Lung (tissue), 11 donors: ENCODE measurements at regions not wholly inside any gene's neighbourhood (a gene's known extent, or its start where the extent isn't known, plus 50 kb on each side); places are given as distances from the start of the nearest gene placed in this dataset.

Source experiments
- ATAC-seq: fragments of 200-7000 bp; cut with Tn5 transposase; one replicate; pipeline ENCODE4 v1.9.1; 2020; ENCODE audit warnings: moderate number of reproducible peaks; ENCODE audit not compliant: insufficient read depth, low FRiP score
- DNase-seq, 3 donors: peaks; one replicate each; pipeline ENCODE4 v3.0.0-alpha.2; 2013 to 2017
- H3K27ac ChIP-seq, 2 donors: one replicate each; pipeline ENCODE4 v1.5.1; 2013; ENCODE audit warnings: mild to moderate bottlenecking in 2 of 2, moderate library complexity in 2 of 2, control low read depth in 1 of 2, inconsistent platforms in 1 of 2, low read depth in 1 of 2, low read length in 1 of 2
- H3K27me3 ChIP-seq, 3 donors: one replicate each; pipeline ENCODE4 v1.5.1; 2013; ENCODE audit warnings: low read length in 2 of 3; ENCODE audit not compliant: control insufficient read depth in 3 of 3, insufficient read depth in 3 of 3
- H3K36me3 ChIP-seq, 4 donors: one replicate each; pipeline ENCODE4 v1.5.1; 2013; ENCODE audit warnings: low read length in 4 of 4, mild to moderate bottlenecking in 1 of 4, moderate library complexity in 1 of 4; ENCODE audit not compliant: control insufficient read depth in 4 of 4, insufficient read depth in 4 of 4
- H3K4me1 ChIP-seq, 5 donors: one replicate each; pipeline ENCODE4 v1.5.1; 2013; ENCODE audit warnings: low read length in 5 of 5, mild to moderate bottlenecking in 2 of 5, moderate library complexity in 1 of 5; ENCODE audit not compliant: control insufficient read depth in 5 of 5, insufficient read depth in 5 of 5
- H3K4me3 ChIP-seq: one replicate; pipeline ENCODE4 v1.5.1; 2013; ENCODE audit warnings: mild to moderate bottlenecking, control low read depth, moderate library complexity
- H3K9ac ChIP-seq, 2 donors: one replicate each; pipeline ENCODE4 v1.5.1; 2013; ENCODE audit warnings: low read length in 2 of 2, control low read depth in 1 of 2; ENCODE audit not compliant: insufficient read depth in 1 of 2
- H3K9me3 ChIP-seq, 4 donors: one replicate each; pipeline ENCODE4 v1.5.1; 2013; ENCODE audit warnings: low read length in 3 of 4, mild to moderate bottlenecking in 1 of 4, moderate library complexity in 1 of 4; ENCODE audit not compliant: control insufficient read depth in 4 of 4, insufficient read depth in 3 of 4
- CTCF ChIP-seq: IDR thresholded peaks from 2 replicates; pipeline ENCODE4 v1.5.1; 2012; ENCODE audit warnings: mild to moderate bottlenecking; ENCODE audit errors: control extremely low read depth, extremely low read depth
- WGBS, 2 donors: extraction: QIAGEN DNeasy Blood & Tissue Kit; methylation state at CpG; one replicate each; pipeline ENCODE4 v1.1.7; 2013; 5-methylcytosine and 5-hydroxymethylcytosine counted together
- donor health status: control.
- donor health status: control.
- donor health status: Bipolar disorder and iron deficiency.
- donor health status: healthy.
- donor health status: DM: yes; HTN: yes; CAD: no.

DNA sequence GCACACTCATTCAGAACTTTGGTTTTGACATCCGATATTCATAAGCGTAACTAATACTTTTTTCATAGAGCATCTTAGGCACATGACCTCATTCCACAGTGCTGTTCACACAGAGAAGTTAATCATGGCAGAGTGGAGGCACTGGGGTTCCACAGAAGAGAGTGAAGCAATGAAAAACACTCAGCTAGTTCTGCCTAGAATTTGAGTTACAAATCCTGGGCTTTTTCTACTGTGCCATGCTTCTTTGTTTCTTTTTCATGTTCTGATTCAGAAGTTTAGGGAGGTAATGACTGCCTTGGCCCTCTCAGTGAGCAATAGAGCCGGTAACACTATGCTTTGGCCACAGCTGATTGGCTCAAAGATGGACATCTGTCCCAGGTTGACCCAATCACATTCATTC lies 176.1 kb upstream of the MITF start:
- WGBS, 2 donors = 89 to 92% methylated on average over 3 of the region's 3 CpGs
- no peak for TF ChIP-seq CTCF
- H3K9ac ChIP-seq = no peak overlapping the region
- H3K4me3 ChIP-seq = no peak overlapping the region
- no peaks in the 10 kb centered on the region for H3K27me3 ChIP-seq
- H3K27ac ChIP-seq = no peak overlapping the region
- DNase-seq (no peak), ATAC-seq (no peak)
- H3K36me3 ChIP-seq = no peaks in the 10 kb centered on the region
- peaks cover 0 to 47% (median 18%) of the 10 kb centered on the region in 5 donors for H3K4me1 ChIP-seq
- H3K9me3 ChIP-seq = no peaks in the 10 kb centered on the region

- Histone ChIP-seq H3K27ac (no peak overlapping the region), H3K9me3 (no peaks in the 10 kb centered on the region), H3K36me3 (no peaks in the 10 kb centered on the region), H3K27me3 (no peaks in the 10 kb centered on the region), H3K4me3 (no peak overlapping the region), H3K9ac (no peak overlapping the region), H3K4me1 (peaks cover 0 to 48% (median 18%) of the 10 kb centered on the region in 5 donors)
- DNase-seq (peak; percentile 70 to 95 (median 92)), ATAC-seq (peak; percentile 3)
- 35 to 52% methylated on average over 4 of the region's 4 CpGs for WGBS, 2 donors
- TF ChIP-seq CTCF = no peak
Observed at GRCh38 chr3:69562020-69562419, 176.1 kb upstream of the FRMD4B start.

DNA sequence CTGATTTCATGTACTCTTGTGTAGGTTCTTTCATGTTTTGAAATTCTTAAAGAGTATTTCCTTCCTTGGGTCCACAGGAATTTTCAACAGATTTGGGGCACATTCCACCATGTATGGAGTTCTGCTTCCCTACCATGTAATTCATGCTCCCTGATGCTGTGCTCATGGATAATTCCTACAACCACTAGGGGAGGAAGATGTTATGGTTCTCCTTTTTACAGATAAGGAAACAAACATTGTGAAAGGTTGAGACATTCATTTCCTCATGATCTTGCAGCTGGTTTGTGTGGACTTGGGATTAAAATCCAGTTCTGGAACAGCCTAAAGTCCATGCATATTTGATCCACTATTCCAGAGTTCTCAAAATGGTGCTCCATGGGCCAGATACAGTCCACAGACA lies 174.9 kb upstream of the FRMD4B start:
- ATAC-seq (no peak), DNase-seq (no peak)
- Histone ChIP-seq H3K4me1 (peaks cover 0 to 48% (median 18%) of the 10 kb centered on the region in 5 donors), H3K9ac (no peak overlapping the region), H3K4me3 (no peak overlapping the region), H3K36me3 (no peaks in the 10 kb centered on the region), H3K9me3 (no peaks in the 10 kb centered on the region), H3K27ac (no peak overlapping the region), H3K27me3 (no peaks in the 10 kb centered on the region)
- no peak for TF ChIP-seq CTCF

- H3K4me1 ChIP-seq = peaks cover 0 to 48% (median 18%) of the 10 kb centered on the region in 5 donors
- H3K9me3 ChIP-seq = no peaks in the 10 kb centered on the region
- H3K27ac ChIP-seq = no peak overlapping the region
- no peak overlapping the region for H3K4me3 ChIP-seq
- DNase-seq = no peak
- 45 to 77% methylated on average over 4 of the region's 4 CpGs for WGBS, 2 donors
- H3K9ac ChIP-seq = no peak overlapping the region
- no peak for TF ChIP-seq CTCF
- no peaks in the 10 kb centered on the region for H3K36me3 ChIP-seq
- ATAC-seq = no peak
- no peaks in the 10 kb centered on the region for H3K27me3 ChIP-seq
Observed at GRCh38 chr3:69560116-69560515, 174.2 kb upstream of the FRMD4B start.
